ENCODE measurements at regions not wholly inside any gene's neighbourhood (a gene's known extent, or its start where the extent isn't known, plus 50 kb on each side); places are given as distances from the start of the nearest gene placed in this dataset.
A peak's percentile ranks its signal among the peaks of the same experiment; 100 is the strongest.

DNA sequence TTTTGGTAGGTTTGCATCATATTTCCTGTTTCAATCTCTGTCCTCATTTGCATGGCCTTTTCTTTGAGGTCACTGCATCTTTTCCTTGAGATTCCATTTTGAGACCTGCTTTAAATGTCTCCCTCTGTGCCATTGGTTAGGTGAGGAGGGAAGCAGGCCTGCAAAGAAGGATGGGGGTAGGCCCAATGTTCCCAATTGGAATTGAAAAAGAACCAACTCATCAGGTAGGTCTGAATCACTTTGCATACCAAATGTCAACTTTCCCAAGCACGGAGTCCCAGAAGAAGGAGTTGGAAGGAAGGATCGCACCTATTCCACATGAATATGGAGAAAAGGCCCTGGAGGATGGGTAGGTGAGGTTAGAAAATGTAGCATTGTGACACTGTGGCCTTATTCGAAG, 318.5 kb downstream of the BLID start (continued):
- TF ChIP-seq, protein P1, sequence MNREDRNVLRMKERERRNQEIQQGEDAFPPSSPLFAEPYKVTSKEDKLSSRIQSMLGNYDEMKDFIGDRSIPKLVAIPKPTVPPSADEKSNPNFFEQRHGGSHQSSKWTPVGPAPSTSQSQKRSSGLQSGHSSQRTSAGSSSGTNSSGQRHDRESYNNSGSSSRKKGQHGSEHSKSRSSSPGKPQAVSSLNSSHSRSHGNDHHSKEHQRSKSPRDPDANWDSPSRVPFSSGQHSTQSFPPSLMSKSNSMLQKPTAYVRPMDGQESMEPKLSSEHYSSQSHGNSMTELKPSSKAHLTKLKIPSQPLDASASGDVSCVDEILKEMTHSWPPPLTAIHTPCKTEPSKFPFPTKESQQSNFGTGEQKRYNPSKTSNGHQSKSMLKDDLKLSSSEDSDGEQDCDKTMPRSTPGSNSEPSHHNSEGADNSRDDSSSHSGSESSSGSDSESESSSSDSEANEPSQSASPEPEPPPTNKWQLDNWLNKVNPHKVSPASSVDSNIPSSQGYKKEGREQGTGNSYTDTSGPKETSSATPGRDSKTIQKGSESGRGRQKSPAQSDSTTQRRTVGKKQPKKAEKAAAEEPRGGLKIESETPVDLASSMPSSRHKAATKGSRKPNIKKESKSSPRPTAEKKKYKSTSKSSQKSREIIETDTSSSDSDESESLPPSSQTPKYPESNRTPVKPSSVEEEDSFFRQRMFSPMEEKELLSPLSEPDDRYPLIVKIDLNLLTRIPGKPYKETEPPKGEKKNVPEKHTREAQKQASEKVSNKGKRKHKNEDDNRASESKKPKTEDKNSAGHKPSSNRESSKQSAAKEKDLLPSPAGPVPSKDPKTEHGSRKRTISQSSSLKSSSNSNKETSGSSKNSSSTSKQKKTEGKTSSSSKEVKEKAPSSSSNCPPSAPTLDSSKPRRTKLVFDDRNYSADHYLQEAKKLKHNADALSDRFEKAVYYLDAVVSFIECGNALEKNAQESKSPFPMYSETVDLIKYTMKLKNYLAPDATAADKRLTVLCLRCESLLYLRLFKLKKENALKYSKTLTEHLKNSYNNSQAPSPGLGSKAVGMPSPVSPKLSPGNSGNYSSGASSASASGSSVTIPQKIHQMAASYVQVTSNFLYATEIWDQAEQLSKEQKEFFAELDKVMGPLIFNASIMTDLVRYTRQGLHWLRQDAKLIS (CRISPR knock-in tag; IDR thresholded peaks at IDR 0.05; ENCODE audit: borderline replicate concordance): no peak
- TF ChIP-seq FOXP1 (CRISPR knock-in tag; IDR thresholded peaks at IDR 0.05; ENCODE audit: borderline replicate concordance): no peak

DNA sequence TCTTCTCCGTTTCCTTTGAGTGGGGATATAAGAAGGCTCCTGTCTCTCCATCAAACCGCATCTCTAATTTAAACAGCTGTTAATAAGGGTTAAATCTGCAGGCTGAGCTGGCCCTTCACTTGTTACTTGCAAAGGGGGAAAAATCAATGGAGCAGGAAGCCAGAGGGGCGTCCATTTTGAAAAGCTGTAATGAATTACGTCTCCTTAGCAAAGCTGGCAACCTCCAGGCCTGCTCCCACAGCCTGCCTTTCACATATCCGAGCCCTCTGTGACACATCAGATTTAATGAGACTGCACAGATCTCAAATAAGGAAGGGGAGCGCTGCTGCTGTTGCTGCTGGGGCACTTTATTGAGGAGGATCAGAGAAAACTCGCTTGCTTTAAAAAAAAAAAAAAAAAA, 320.8 kb downstream of the BLID start:
- ChIA-PET POLR2A (no interaction called here), CTCF (interaction anchor here (0.7 kb wide), 2 partner anchors 17 to 39 kb away, joined by 5 to 6 read pairs; no protein-coding TSS in a partner anchor)
- DNase-seq (ENCODE audit: low spot score) (no peak), ATAC-seq (no peak)
- H3K4me1 Mint-ChIP-seq: peaks cover 51% of the 10 kb centered on the region
- H3K4me3 Mint-ChIP-seq: no peak overlapping the region
- TF ChIP-seq, protein P2, sequence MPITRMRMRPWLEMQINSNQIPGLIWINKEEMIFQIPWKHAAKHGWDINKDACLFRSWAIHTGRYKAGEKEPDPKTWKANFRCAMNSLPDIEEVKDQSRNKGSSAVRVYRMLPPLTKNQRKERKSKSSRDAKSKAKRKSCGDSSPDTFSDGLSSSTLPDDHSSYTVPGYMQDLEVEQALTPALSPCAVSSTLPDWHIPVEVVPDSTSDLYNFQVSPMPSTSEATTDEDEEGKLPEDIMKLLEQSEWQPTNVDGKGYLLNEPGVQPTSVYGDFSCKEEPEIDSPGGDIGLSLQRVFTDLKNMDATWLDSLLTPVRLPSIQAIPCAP (CRISPR knock-in tag; IDR thresholded peaks at IDR 0.05): no peak
- no peak for TF ChIP-seq SP1 (CRISPR knock-in tag; conservative IDR thresholded peaks at IDR 0.05)
- no peak for TF ChIP-seq NR1H2 (CRISPR knock-in tag; IDR thresholded peaks at IDR 0.05)
- TF ChIP-seq GRHL2 (CRISPR knock-in tag; IDR thresholded peaks at IDR 0.05; ENCODE audit: insufficient replicate concordance, severe bottlenecking): no peak
- TF ChIP-seq, protein P3, sequence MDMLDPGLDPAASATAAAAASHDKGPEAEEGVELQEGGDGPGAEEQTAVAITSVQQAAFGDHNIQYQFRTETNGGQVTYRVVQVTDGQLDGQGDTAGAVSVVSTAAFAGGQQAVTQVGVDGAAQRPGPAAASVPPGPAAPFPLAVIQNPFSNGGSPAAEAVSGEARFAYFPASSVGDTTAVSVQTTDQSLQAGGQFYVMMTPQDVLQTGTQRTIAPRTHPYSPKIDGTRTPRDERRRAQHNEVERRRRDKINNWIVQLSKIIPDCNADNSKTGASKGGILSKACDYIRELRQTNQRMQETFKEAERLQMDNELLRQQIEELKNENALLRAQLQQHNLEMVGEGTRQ (CRISPR knock-in tag; IDR thresholded peaks at IDR 0.05): no peak
- TF ChIP-seq, protein P4, sequence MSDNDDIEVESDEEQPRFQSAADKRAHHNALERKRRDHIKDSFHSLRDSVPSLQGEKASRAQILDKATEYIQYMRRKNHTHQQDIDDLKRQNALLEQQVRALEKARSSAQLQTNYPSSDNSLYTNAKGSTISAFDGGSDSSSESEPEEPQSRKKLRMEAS (CRISPR knock-in tag; IDR thresholded peaks at IDR 0.05): no peak
- no peak for TF ChIP-seq SMAD3 (CRISPR knock-in tag; IDR thresholded peaks at IDR 0.05; ENCODE audit: borderline replicate concordance)
- TF ChIP-seq ZNF232 (CRISPR knock-in tag; IDR thresholded peaks at IDR 0.05): no peak
- H3K36me3 Mint-ChIP-seq: peaks cover 28% of the 10 kb centered on the region
- no peaks in the 10 kb centered on the region; the same call in 1 of the 2 replicates for H3K27me3 Mint-ChIP-seq (ENCODE audit: low read depth)
- no peak overlapping the region for H3K27ac Mint-ChIP-seq
- peaks cover 38% of the 10 kb centered on the region for H3K9me3 Mint-ChIP-seq

DNA sequence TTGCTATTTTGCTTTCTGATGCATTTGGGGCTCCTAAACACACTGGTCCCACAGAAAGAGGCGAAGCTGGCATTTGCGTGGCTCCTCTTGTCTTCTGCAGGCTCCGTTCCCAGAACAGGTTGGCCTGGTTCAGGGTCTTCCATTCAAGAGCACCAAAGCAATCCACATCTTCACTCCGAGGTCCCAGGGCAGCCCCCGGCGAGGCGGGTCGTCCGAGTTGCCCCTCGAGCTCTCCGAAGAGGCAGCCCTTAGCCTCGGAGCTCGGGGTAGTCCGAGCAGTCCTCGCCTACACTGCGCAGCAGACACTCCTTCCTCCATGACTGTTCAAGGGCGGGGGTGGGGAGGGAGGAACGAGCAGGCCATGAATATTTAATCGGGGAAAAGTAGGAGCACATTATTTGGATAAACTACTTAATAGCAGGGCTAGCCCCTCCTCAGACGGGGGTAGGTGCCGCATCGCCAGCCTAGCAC, 321.3 kb downstream of the BLID start:
- H3K27me3 Mint-ChIP-seq (ENCODE audit: low read depth): no peaks in the 10 kb centered on the region; the same call in 1 of the 2 replicates
- peaks cover 46% of the 10 kb centered on the region for H3K4me1 Mint-ChIP-seq
- ChIA-PET POLR2A (no interaction called here), CTCF (interaction anchor here (0.6 kb wide), 1 partner anchor 138 kb away, joined by 3 read pairs; no protein-coding TSS in a partner anchor)
- H3K4me3 Mint-ChIP-seq: no peak overlapping the region
- H3K27ac Mint-ChIP-seq: no peak overlapping the region
- ATAC-seq (peak; percentile 41; the same call in 1 of the 2 replicates), DNase-seq (ENCODE audit: low spot score) (no peak)
- peaks cover 34% of the 10 kb centered on the region for H3K9me3 Mint-ChIP-seq
- H3K36me3 Mint-ChIP-seq: peaks cover 24% of the 10 kb centered on the region
- TF ChIP-seq ETV6 (CRISPR knock-in tag; IDR thresholded peaks at IDR 0.05): no peak
- TF ChIP-seq, protein P5, sequence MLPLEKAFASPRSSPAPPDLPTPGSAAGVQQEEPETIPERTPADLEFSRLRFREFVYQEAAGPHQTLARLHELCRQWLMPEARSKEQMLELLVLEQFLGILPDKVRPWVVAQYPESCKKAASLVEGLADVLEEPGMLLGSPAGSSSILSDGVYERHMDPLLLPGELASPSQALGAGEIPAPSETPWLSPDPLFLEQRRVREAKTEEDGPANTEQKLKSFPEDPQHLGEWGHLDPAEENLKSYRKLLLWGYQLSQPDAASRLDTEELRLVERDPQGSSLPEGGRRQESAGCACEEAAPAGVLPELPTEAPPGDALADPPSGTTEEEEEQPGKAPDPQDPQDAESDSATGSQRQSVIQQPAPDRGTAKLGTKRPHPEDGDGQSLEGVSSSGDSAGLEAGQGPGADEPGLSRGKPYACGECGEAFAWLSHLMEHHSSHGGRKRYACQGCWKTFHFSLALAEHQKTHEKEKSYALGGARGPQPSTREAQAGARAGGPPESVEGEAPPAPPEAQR (CRISPR knock-in tag; IDR thresholded peaks at IDR 0.05): no peak
- no peak for TF ChIP-seq ZNF138 (CRISPR knock-in tag; conservative IDR thresholded peaks at IDR 0.05)
- no peak for TF ChIP-seq EMX1 (CRISPR knock-in tag; IDR thresholded peaks at IDR 0.05)
- no peak for TF ChIP-seq ATF1 (CRISPR knock-in tag; IDR thresholded peaks at IDR 0.05)
- TF ChIP-seq SP1 (CRISPR knock-in tag; conservative IDR thresholded peaks at IDR 0.05): no peak
- TF ChIP-seq, protein P6, sequence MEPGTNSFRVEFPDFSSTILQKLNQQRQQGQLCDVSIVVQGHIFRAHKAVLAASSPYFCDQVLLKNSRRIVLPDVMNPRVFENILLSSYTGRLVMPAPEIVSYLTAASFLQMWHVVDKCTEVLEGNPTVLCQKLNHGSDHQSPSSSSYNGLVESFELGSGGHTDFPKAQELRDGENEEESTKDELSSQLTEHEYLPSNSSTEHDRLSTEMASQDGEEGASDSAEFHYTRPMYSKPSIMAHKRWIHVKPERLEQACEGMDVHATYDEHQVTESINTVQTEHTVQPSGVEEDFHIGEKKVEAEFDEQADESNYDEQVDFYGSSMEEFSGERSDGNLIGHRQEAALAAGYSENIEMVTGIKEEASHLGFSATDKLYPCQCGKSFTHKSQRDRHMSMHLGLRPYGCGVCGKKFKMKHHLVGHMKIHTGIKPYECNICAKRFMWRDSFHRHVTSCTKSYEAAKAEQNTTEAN (CRISPR knock-in tag; IDR thresholded peaks at IDR 0.05): no peak
- no peak for TF ChIP-seq GTF2I (CRISPR knock-in tag; conservative IDR thresholded peaks at IDR 0.05)
- TF ChIP-seq, protein P7, sequence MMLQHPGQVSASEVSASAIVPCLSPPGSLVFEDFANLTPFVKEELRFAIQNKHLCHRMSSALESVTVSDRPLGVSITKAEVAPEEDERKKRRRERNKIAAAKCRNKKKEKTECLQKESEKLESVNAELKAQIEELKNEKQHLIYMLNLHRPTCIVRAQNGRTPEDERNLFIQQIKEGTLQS (CRISPR knock-in tag; conservative IDR thresholded peaks at IDR 0.05): no peak
- no peak for TF ChIP-seq SOX15 (CRISPR knock-in tag; IDR thresholded peaks at IDR 0.05)
- TF ChIP-seq JUN (CRISPR knock-in tag; IDR thresholded peaks at IDR 0.05): no peak
- TF ChIP-seq, protein P8, sequence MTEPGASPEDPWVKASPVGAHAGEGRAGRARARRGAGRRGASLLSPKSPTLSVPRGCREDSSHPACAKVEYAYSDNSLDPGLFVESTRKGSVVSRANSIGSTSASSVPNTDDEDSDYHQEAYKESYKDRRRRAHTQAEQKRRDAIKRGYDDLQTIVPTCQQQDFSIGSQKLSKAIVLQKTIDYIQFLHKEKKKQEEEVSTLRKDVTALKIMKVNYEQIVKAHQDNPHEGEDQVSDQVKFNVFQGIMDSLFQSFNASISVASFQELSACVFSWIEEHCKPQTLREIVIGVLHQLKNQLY (CRISPR knock-in tag; IDR thresholded peaks at IDR 0.05): no peak
- no peak for TF ChIP-seq FOXJ3 (CRISPR knock-in tag; IDR thresholded peaks at IDR 0.05; ENCODE audit: borderline replicate concordance)
- no peak for TF ChIP-seq ZNF416 (CRISPR knock-in tag; IDR thresholded peaks at IDR 0.05)
- TF ChIP-seq, protein P9, sequence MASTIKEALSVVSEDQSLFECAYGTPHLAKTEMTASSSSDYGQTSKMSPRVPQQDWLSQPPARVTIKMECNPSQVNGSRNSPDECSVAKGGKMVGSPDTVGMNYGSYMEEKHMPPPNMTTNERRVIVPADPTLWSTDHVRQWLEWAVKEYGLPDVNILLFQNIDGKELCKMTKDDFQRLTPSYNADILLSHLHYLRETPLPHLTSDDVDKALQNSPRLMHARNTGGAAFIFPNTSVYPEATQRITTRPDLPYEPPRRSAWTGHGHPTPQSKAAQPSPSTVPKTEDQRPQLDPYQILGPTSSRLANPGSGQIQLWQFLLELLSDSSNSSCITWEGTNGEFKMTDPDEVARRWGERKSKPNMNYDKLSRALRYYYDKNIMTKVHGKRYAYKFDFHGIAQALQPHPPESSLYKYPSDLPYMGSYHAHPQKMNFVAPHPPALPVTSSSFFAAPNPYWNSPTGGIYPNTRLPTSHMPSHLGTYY (CRISPR knock-in tag; IDR thresholded peaks at IDR 0.05): no peak
